Ishikawa (cell line): ENCODE measurements at regions not wholly inside any gene's neighbourhood (a gene's known extent, or its start where the extent isn't known, plus 50 kb on each side); places are given as distances from the start of the nearest gene placed in this dataset.

ENCODE experiments used
- CREB1 ChIP-seq: IDR thresholded peaks from 2 replicates; pipeline ENCODE4 v1.6.1; 2012; ENCODE audit warnings: low read depth
- EP300 ChIP-seq: IDR thresholded peaks from 2 replicates; pipeline ENCODE4 v1.6.1; 2012; ENCODE audit warnings: borderline replicate concordance
- FOXM1 ChIP-seq: IDR thresholded peaks from 2 replicates; pipeline ENCODE4 v1.6.1; 2012; ENCODE audit warnings: low read depth, borderline replicate concordance
- MAX ChIP-seq: IDR thresholded peaks from 2 replicates; pipeline ENCODE4 v1.6.1; 2012
- NFIC ChIP-seq: IDR thresholded peaks from 2 replicates; pipeline ENCODE4 v1.6.1; 2012
- RAD21 ChIP-seq: IDR thresholded peaks from 2 replicates; pipeline ENCODE4 v1.6.1; 2012; ENCODE audit warnings: low read depth
- REST ChIP-seq: IDR thresholded peaks from 2 replicates; pipeline ENCODE4 v1.6.1; 2012; ENCODE audit warnings: low read depth, mild to moderate bottlenecking
- TAF1 ChIP-seq: IDR thresholded peaks from 2 replicates; pipeline ENCODE4 v1.6.1; 2012; ENCODE audit warnings: low read depth, mild to moderate bottlenecking
- TEAD4 ChIP-seq: IDR thresholded peaks from 2 replicates; pipeline ENCODE4 v1.6.1; 2012
- USF1 ChIP-seq: IDR thresholded peaks from 2 replicates; pipeline ENCODE4 v1.6.1; 2012
- YY1 ChIP-seq: IDR thresholded peaks from 2 replicates; pipeline ENCODE4 v1.6.1; 2012; ENCODE audit warnings: low read depth

- TF ChIP-seq REST, result no peak
- TF ChIP-seq EP300, result no peak
- no peak for TF ChIP-seq TAF1
- TF ChIP-seq MAX, result no peak
- no peak for TF ChIP-seq FOXM1
- TF ChIP-seq YY1, result no peak
- no peak for TF ChIP-seq TEAD4
- no peak for TF ChIP-seq RAD21
- no peak for TF ChIP-seq NFIC
- TF ChIP-seq USF1, result no peak
- no peak for TF ChIP-seq CREB1
Measured at GRCh38 chr17:34822007-34822739, 139.1 kb downstream of the CCT6B start.
